ENCODE measurements at regions not wholly inside any gene's neighbourhood (a gene's known extent, or its start where the extent isn't known, plus 50 kb on each side); places are given as distances from the start of the nearest gene placed in this dataset.

DNA sequence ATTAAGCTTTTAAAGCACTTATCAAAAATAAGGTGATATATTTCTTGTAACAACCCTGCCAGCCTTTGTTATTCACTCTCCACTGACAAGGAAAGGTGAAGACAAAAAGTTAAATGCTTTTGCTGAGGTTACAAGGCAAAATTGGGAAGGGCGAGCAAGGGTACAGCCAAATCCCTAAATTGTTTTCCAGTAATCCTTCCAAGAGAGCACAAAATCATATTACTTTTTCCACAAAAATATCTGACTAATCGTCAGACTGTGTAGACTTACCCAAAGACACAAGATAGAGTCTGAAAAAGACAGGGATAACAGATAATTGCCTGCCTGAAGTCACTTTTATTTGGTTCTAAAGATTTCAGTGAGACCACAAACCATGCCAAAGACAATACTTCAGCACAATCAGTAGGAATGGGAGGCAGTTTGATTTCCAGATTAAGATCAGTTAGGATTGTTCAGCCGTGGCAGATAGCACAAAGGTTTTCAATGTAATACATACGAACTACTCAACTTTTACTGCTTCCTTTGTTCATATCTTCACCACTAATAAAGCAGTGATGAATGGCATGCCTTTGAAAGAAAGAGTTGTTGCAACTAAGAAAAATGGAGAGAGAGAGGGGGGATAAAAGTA lies 383.8 kb upstream of the TUSC1 start:
- no peak overlapping the region for H3K4me3 ChIP-seq (ENCODE audit: low read depth in 2 of 2, low read length in 1 of 2)
- no peak overlapping the region for H3K4me2 ChIP-seq
- TF ChIP-seq, protein P1, sequence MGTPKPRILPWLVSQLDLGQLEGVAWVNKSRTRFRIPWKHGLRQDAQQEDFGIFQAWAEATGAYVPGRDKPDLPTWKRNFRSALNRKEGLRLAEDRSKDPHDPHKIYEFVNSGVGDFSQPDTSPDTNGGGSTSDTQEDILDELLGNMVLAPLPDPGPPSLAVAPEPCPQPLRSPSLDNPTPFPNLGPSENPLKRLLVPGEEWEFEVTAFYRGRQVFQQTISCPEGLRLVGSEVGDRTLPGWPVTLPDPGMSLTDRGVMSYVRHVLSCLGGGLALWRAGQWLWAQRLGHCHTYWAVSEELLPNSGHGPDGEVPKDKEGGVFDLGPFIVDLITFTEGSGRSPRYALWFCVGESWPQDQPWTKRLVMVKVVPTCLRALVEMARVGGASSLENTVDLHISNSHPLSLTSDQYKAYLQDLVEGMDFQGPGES (IDR thresholded peaks at IDR 0.05; ENCODE audit: low read depth, low read length): no peak
- TF ChIP-seq FOSL2 (IDR thresholded peaks at IDR 0.05; ENCODE audit: borderline replicate concordance, low read depth) (no peak), GABPA (IDR thresholded peaks at IDR 0.05; ENCODE audit: low read depth) (no peak), RFX5 (IDR thresholded peaks at IDR 0.05; ENCODE audit: low read length) (no peak), USF2 (IDR thresholded peaks at IDR 0.05; ENCODE audit: borderline replicate concordance, low read depth, low read length) (no peak), REST (IDR thresholded peaks at IDR 0.05; ENCODE audit: low read depth, low read length) (no peak), CTCF (IDR thresholded peaks at IDR 0.05) (no peak), FOXJ3 (CRISPR knock-in tag; IDR thresholded peaks at IDR 0.05) (no peak), NFIC (IDR thresholded peaks at IDR 0.05; ENCODE audit: borderline replicate concordance) (no peak), NRF1 (IDR thresholded peaks at IDR 0.05; ENCODE audit: low read depth, low read length) (no peak), FOXM1 (IDR thresholded peaks at IDR 0.05; ENCODE audit: low read depth) (no peak)
- TF ChIP-seq, protein P2, sequence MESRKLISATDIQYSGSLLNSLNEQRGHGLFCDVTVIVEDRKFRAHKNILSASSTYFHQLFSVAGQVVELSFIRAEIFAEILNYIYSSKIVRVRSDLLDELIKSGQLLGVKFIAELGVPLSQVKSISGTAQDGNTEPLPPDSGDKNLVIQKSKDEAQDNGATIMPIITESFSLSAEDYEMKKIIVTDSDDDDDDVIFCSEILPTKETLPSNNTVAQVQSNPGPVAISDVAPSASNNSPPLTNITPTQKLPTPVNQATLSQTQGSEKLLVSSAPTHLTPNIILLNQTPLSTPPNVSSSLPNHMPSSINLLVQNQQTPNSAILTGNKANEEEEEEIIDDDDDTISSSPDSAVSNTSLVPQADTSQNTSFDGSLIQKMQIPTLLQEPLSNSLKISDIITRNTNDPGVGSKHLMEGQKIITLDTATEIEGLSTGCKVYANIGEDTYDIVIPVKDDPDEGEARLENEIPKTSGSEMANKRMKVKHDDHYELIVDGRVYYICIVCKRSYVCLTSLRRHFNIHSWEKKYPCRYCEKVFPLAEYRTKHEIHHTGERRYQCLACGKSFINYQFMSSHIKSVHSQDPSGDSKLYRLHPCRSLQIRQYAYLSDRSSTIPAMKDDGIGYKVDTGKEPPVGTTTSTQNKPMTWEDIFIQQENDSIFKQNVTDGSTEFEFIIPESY (IDR thresholded peaks at IDR 0.05; ENCODE audit: borderline replicate concordance, low read depth): no peak
- TF ChIP-seq, protein P3, sequence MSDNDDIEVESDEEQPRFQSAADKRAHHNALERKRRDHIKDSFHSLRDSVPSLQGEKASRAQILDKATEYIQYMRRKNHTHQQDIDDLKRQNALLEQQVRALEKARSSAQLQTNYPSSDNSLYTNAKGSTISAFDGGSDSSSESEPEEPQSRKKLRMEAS (IDR thresholded peaks at IDR 0.05; ENCODE audit: low read depth): no peak
- 37% methylated on average over 4 of the region's 4 CpGs for WGBS (ENCODE audit: low lambda C conversion rate)
- H4K20me1 ChIP-seq (ENCODE audit: insufficient read depth): no peaks in the 10 kb centered on the region
- no peaks in the 10 kb centered on the region for H3F3A ChIP-seq (replicated peaks; ENCODE audit: insufficient read depth)
- H3K79me2 ChIP-seq (ENCODE audit: insufficient read depth): no peaks in the 10 kb centered on the region
- H3K9ac ChIP-seq: no peak overlapping the region
- POLR2A ChIA-PET: no interaction called here
- no peaks in the 10 kb centered on the region for H3K36me3 ChIP-seq (replicated peaks in 1 of 2; ENCODE audit: control insufficient read depth in 1 of 2, insufficient read depth in 2 of 2, low read length in 1 of 2)
- H3K4me1 ChIP-seq (ENCODE audit: control insufficient read depth in 1 of 2, insufficient read depth in 2 of 2, low read depth in 1 of 2, low read length in 1 of 2): no peaks in the 10 kb centered on the region
- no peaks in the 10 kb centered on the region for H3K9me3 ChIP-seq
- H3K27ac ChIP-seq (ENCODE audit: low read depth in 2 of 2, low read length in 1 of 2): no peak overlapping the region; a peak in 1 of 4 replicates
- no peaks in the 10 kb centered on the region for H3K9me2 ChIP-seq
- CTCF ChIA-PET: no interaction called here
- H3K27me3 ChIP-seq (ENCODE audit: insufficient read depth): no peaks in the 10 kb centered on the region
- DNase-seq: no peak
- peak overlapping the region; percentile 2; the same call in 1 of the 2 replicates for H2AFZ ChIP-seq (ENCODE audit: low read depth)

Data from SK-N-SH (cell line).